LNCaP clone FGC (cell line): ENCODE measurements at regions not wholly inside any gene's neighbourhood (a gene's known extent, or its start where the extent isn't known, plus 50 kb on each side); places are given as distances from the start of the nearest gene placed in this dataset.
"Not testable (repeated sequence)": the region's sequence is repeated elsewhere in the genome, so short reads cannot be mapped to it uniquely, and the experiment has no call there.

Experiments used
- DNase-seq: peaks from one replicate; pipeline ENCODE4 v3.0.0-alpha.2; 2011; ENCODE audit warnings: low read depth
- H3K4me3 ChIP-seq: 2 replicates; pipeline ENCODE4 v1.5.1; 2011; ENCODE audit warnings: mild to moderate bottlenecking, low read depth, low read length, control low read depth
- CTCF ChIP-seq: IDR thresholded peaks from 2 replicates; pipeline ENCODE4 v1.5.1; 2012; ENCODE audit warnings: mild to moderate bottlenecking; ENCODE audit not compliant: control insufficient read depth, insufficient read depth; ENCODE audit errors: extremely low read depth

- H3K4me3 ChIP-seq: no peak overlapping the region
- TF ChIP-seq CTCF: no peak
- DNase-seq: no peak
Measured at GRCh38 chr3:95218484-95218883, 1155.6 kb downstream of the NSUN3 start.

- no peak for DNase-seq
- no peak for TF ChIP-seq CTCF
- no peak overlapping the region for H3K4me3 ChIP-seq
Measured at GRCh38 chr3:95226437-95226836, 1163.6 kb downstream of the NSUN3 start.

- DNase-seq: no peak
- no peak for TF ChIP-seq CTCF
- H3K4me3 ChIP-seq: no peak overlapping the region
Measured at GRCh38 chr3:95227092-95227491, 1164.2 kb downstream of the NSUN3 start.

GRCh38 chr3:95228416-95228815 lies 1165.6 kb downstream of the NSUN3 start:
- DNase-seq: no peak
- no peak overlapping the region for H3K4me3 ChIP-seq
- TF ChIP-seq CTCF: no peak

GRCh38 chr3:95235916-95236315 lies 1173.1 kb downstream of the NSUN3 start:
- no peak for DNase-seq

GRCh38 chr3:95237783-95238182 lies 1174.9 kb downstream of the NSUN3 start:
- TF ChIP-seq CTCF: no peak
- H3K4me3 ChIP-seq: no peak overlapping the region
- DNase-seq: no peak

More at GRCh38 chr3:95235916-95236315, 1173.1 kb downstream of the NSUN3 start:
- no peak for TF ChIP-seq CTCF
- no peak overlapping the region for H3K4me3 ChIP-seq

GRCh38 chr3:95240395-95240794 lies 1177.5 kb downstream of the NSUN3 start:
- no peak for DNase-seq
- H3K4me3 ChIP-seq: no peak overlapping the region
- TF ChIP-seq CTCF: no peak

- H3K4me3 ChIP-seq, DNase-seq: not testable (repeated sequence)
Measured at GRCh38 chr3:95241256-95241655, 1178.4 kb downstream of the NSUN3 start.
